Islet precursor cell (in vitro differentiated cells): ENCODE measurements at regions not wholly inside any gene's neighbourhood (a gene's known extent, or its start where the extent isn't known, plus 50 kb on each side); places are given as distances from the start of the nearest gene placed in this dataset.
A peak's percentile ranks its signal among the peaks of the same experiment; 100 is the strongest.
"Not testable (repeated sequence)": the region's sequence is repeated elsewhere in the genome, so short reads cannot be mapped to it uniquely, and the experiment has no call there.

Experiments used
- DNase-seq: peaks from one replicate; pipeline ENCODE4 v3.0.0-alpha.2; 2018

DNA sequence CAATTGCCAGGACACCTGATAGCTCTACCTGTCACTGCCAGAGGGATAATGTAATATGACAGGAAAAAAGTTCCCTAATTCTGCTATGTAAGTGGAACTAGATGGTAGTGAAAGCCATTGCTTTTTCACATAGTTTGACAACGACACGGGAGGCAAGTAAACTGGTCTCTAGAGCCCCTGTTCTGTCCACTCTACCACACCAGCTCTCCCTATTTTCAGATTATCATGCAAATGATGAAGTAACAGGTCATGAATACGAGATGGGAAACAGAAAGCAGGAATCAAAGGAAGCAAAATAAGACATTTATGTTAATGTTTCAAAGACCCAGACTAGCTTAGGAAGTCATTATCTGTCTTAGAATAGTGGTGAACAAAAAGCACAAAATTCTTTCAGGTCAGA, 56.2 kb downstream of the TAF11L14 start:
- no peak for DNase-seq

DNA sequence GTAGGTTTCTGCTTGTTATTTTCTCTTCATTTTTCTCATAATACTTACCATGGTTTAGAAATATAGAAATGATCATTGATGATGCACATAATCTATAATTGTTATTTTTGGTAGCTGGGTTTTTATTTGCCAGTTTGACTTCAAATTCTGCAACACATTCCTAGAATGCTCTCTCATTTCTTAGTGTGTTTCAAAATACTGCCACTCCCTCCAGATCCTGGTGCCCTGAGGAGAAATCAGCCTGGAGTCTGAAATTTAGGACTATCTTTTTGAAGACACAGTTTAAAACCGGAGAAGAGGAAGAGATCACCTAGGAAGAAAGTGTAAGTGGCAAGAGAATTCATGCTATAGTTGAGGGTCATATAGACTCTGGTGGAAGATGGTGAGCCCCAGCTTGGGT, 57.5 kb downstream of the TAF11L14 start:
- DNase-seq = no peak

DNA sequence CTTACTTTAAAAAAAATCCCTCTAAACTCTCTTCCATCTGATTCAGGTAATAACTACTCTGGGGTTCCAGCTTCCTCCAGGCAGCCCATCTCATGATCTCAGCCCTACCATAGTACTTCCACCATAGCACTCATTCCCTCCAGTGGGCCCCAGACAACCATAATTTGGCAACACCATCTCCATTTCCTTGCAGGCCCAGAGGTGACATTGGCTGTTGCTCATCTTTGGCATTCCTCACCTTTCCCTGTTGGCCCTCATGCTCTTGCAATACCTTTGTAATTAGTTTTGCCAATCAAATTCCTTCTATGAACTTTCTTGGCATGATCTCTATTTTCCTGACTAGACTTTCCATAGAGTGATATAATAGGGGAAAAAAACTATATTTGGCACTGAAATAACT, 60.1 kb downstream of the TAF11L14 start:
- no peak for DNase-seq

DNA sequence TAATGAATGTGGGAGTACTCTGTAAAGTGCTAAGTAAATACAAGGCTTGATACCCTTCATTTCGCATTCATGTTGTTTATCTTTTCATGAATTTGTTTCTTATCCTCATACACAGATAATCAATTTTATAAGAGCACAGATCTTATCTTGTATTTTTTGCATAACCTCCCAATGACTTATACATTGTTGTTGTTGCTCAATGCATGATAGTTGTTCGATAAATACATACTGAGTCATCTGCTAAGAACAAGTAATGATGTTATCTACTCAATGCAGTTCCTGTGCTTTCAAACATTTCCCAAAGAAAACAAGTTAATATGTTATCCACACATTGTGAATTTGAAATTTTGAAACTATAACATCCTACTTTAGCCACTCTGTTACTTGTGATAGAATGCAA, 60.7 kb downstream of the TAF11L14 start:
- no peak for DNase-seq

DNA sequence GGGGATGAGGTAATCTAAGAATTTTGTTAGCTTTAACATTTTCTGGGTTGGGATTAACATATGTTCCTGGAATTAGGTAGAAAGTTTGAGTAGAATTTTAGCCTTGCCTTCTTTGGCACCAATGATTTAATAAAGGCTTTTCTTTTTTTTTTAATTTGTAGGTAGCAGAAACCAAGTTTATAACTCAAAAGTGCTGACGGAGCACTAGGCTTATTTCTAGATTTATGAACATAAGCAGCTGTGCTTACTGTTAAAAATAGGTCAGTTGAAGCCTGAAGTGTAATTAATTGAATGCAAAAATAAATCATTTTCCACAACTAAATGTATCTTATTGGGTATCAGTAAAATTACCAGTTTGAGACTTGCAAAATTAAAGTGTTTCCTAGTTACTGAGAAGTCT, 62.4 kb downstream of the TAF11L14 start:
- no peak for DNase-seq

DNA sequence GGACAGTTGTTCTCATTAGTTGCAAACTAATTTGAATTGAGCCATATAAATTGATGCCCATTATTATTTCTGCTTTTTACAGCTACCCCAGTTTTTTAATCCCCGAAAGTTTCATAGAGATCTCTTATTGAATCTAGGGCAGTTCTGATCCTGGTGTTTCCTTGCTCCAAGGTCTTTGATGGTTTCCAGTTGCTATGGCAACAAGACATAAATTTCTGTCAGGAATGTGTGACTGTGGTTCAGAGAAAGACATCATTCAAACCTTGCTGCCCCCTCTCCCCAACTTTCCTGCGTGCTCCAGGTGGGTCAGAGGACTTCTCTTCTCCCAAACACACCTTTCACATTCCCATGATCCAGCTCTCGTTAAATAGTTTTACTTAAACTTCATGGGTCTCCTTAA, 63.4 kb downstream of the TAF11L14 start:
- no peak for DNase-seq

DNA sequence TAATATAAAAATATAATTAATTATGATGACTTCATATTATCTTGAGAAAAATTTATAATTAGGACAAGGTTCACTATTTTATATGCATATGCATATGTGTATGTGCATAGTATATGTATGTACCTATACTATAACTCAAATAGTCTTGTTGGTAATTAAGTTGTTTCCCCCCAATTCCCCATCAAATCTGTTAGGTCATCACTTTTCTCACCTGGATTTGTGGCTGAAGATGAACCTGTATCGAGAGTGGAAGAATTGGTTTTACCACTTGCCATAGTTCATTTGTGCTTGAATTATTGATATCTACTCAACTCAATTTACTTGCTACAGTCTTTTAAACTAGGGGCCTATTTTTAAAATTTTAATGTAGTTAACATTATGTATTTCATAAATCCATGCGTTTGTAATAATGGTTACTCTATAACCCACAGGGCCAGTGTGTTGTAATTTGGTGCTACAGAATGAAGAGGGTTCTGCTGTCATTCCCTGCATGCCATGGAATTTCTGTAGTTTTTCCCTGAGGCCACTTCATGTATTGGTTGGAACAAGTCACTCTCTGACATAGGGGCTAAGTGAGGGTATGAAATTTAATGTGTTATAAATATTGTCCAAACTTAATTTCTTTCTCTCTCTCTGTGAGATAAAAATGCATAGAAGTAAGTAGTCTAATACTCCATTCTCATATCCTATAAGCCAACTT, 74.9 kb downstream of the TAF11L14 start:
- no peak for DNase-seq

DNA sequence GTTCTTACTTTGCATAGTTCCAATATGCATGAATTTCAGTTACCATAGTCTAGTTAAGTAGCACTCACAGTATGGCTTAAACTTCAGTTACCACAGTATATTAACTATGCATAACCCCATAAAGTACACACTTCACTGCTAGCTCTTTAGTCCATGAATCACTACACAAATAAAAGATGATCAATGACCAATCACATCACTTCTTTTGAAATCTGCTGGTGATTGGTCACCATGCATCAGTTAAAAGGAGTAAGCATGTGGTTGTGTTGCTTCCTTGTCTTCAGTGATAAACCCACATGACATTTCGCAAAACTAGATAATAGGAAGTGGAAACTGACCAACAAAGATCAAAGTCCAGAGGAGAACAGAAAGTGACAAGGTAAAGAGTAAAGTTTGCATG, 79.0 kb downstream of the TAF11L14 start:
- DNase-seq = no peak

DNA sequence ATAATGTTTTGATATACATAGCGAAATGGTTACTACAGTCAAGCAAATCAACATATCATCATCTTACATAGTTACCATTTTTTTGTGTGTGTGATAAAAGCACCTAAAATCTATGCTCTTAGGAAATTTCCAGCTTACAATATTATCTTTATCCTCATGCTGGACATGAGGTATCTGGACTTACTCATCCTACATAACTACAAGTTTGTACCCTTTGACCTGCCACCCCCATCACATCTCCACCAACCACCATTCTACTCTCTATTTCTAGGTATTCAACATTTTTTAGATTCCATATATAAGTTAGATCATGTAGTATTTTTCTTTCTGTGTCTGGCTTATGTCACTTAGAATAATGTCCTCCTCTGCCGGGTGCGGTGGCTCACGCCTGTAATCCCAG, 79.9 kb downstream of the TAF11L14 start:
- DNase-seq = no peak

DNA sequence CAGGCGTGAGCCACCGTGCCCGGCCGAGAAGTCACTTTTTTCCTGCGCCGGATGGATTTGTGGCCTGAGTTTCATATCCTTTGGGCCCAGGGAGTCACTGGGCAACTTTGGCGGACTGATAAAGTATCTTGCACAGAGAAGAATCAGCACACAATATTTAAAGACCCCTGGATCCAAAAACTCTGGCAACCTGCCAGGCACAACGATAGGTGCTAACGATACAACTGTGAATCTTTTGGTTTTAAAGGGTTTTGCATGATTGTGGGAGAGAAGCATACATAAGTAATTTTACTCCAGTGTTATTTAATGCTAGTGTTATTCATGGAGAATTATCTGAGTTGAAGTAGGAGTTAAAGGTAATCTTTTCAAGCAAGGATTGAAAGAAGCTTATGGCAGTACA, 85.3 kb downstream of the TAF11L14 start:
- DNase-seq = no peak

DNA sequence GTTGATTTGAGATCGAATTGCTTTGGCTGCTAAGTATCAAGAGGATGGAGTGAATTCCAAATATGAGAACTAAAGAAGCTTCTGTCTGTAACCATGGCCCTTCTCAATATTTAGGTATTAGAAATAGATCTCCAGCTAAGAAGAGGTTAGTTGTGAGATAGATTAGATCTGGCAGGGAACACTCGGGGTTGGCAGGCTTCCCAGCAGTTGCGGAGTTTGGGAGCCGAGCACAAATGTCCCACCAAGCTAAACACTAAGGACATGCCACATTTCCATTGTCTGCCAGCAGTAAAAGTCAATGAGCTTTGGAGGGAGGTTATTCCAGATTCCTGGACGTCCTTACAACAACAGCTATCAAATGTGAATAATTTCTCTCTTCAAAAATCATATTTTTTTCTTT, 85.8 kb downstream of the TAF11L14 start:
- no peak for DNase-seq

DNA sequence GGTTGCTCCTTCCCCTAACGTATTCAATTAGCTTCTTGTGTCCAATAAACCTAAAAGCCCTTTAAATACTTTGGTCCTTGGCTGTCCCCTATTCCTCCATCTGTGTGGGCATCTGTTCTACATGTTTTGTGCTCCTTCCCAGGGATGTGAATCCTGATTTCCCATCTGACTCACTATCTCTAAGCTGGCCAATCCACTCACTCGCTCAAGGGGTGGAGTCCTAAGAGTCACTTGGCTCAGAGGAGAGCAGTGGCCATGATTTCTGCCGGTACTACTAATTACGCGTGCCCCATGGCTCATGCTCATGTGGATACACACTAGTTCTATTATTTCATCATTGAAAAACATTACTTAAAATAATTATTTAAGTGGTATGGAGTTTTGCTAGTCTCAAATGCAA, 89.6 kb downstream of the TAF11L14 start:
- DNase-seq = no peak

DNA sequence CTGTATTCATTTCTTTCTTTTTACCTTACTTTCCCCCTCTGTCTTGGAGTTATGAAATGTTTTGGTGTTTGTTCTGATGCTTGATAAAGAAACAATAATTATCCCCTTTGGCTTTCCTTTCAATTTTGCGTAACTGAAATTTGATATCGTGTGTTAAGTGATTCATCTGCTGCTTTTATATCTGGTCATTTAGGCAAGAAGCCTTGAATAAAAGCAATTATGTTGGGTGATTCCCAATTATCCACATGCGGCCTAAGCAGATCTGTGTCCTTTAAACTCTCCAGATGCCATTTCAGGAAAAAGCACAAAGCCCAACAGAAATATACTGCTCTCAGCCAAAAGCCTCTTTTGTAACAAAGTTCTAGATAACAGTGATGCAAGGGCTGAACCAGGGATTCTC, 92.8 kb downstream of the TAF11L14 start:
- DNase-seq = no peak

DNA sequence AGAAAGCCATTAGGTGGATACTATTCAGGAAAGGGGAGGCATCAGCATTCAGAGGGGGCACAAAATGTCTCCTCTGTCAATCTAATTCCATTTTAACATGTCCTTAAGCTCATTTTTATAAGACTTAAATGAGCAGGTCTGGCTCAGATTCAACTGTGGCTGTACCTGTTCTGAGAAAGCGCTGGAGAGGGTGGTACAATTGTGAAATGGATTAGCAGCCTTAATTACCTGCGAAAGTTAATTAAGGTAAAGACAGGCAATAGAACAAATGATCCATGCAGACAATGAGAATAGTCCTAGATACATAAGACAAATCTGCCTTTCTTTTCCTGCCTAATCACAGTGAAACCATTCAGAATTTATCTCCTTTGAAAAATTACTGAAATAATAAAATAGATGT, 96.2 kb downstream of the TAF11L14 start:
- no peak for DNase-seq

DNA sequence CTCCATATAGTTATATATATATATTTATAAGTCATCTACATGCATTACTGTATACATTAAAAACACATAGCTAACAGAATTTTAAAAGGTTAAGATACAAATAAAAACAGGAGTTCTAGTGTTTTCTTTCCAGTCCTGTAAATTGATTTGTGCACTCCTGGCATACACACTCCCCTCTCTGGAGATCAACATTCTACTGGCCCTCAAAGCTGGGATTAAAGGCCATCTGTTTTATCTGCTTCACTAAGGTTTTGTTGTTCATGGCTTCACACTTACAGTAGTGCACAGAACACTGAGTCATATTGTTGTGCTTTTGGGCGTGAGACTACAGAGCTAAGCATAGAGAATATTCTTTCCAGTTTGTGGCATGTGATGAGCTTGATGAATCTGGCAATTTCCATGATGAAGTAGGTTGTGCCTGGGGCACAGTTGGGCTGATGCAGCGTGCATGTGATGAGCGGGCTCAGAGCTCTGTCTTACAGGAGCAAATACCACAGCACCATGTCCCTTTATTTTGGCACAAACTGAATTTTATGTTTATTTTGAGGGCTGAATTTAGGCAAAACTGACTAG, 98.2 kb downstream of the TAF11L14 start:
- DNase-seq = no peak

DNA sequence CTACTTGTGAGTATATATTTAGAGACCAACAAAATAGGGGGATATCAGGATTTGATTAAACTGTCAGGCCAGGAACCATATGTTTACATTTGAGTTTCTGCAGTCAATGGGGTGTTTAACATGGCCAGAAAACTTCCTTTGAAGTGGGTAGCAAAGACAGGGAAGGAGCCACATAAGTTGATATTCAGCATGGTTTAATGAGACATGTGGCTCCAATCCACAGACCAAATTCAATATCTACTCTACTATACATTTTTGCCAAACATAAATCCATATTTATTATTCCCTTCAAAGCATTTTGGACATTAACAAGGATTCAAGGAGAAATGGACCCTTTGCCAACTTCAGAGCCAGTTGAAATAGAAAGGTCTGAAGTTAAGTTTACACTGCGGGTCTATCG, 99.8 kb downstream of the TAF11L14 start:
- no peak for DNase-seq

DNA sequence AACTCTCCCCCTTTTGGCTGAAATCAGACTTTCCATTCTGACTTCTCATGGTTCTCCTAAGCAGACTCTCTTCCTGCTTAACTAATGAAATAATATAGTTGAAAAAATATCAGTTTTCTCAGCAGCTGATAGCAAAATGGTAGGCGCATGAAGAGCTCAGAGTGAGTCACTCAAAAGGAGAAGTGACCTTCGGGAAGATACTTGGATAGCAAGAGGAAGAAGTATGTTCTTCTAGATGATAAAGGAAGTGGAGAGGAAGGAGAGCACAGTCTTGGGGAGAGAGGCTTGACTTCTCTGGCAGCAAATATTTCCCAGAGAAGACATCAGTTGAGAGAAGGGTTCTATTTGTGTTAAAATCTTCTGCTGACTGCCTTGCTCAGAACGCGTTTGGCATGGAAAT, 101.5 kb downstream of the TAF11L14 start:
- no peak for DNase-seq

DNA sequence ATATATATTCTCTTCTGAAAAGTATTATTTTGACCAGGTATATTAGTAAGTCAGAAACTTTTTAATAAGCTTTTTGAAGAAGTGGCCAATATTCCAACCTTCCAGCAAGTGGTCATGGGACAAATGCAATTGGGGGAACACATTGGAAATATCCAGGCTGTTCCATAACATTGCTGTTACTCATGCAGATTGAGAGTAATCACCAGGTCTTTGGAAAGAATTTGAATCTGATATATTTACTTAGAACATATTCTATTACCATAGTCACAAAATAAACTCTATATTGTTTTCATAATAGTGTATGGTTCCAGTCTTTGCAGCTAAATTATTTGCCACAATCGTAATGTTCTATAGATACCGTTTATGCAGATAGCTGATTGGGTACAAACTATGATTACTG, 102.8 kb downstream of the TAF11L14 start:
- DNase-seq = no peak

DNA sequence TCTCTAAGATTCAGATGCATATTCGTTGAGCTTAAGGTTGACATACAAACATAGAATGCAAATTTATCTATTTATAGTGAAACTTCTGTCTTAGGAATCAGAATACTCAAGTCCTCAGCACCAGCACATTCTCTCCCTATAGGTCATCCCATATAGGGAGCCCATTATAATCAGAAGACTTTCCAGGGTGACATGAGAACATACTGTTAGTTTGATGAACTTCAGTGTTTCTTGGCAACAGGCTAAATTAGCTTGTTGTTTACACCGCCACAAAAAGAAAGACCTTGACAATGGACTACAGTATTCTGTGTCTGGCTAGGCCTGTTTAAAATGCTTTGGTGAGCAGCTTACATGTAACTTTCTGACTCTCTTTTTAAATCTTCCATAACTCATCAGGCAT, 104.2 kb downstream of the TAF11L14 start:
- DNase-seq = no peak

DNA sequence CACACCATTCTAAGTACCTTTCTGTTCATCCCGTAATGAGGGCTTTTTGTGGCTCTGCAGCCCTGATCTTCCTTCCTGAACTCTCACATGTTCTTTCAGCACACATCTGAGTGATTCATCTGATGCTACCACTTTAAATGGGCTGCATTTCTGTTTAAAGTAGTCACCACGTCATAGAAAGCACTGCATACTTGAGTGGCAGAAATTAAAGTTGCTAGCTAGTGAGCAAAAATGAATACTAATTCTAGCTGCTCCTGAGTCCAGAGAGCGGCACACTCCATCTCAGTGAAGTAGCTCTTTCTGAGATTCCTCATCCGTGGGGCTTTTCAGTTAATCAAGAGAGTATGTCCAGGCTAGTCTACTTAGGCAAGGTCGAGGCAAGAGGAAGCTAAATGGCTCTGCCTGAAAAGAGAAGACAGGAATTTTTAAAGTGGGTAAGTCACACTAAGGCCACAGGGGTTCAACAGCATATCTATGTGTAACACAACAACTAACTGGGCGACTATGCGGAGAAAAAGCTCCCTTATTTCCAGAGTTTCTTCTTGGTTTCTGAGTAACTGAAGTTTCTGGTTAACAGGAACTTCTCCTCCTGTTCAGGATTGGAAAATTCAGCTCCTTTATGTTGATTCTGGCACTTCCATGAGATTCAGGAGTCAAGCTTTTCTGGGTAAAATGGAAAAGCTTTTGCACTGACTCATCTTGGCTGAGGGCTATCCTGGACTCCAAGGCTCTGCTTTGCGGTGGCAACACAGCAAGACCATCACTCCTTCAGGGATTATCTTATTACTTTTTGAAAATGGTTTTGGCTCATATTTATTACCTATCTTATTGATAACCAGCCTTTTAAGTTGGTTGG, 109.5 kb downstream of the TAF11L14 start:
- DNase-seq = peak; percentile 67

DNA sequence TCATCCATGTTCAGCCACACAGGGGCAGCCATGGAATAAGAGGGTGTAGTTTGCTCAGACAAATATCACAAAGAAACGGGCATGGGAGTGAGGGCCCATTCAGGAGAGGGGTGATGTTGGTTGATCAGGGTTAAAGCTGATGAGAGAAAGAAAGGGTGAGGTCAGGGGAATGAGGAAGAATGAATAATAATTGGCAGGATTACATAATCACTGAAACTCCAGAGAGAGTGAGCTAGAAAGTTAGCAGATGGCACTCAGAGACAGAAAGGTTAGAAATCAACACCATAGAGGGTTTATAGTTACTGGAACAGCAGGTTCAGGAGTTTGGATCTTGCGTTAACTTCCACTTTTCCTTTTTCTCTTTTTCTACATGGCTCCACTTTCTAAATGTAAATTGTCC, 113.9 kb downstream of the TAF11L14 start:
- no peak for DNase-seq

DNA sequence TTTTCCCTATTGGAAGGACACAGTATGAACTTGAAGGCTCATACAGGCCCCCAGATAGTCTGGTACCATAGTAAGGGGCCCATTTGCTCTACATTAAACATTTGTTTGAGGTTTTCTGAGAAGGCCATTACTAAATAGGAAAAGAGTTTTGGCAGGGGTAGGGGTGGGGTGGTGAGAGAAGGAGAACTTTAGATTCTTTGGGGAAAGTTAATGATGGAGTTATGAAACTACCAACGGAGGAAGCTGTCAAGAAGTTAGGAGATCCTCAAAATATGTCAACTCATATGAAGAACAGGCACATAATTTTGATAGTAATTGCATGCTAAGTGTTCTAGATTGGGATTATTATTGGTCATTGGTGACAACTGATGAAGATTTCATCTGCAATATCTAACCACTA, 114.7 kb downstream of the TAF11L14 start:
- no peak for DNase-seq

DNA sequence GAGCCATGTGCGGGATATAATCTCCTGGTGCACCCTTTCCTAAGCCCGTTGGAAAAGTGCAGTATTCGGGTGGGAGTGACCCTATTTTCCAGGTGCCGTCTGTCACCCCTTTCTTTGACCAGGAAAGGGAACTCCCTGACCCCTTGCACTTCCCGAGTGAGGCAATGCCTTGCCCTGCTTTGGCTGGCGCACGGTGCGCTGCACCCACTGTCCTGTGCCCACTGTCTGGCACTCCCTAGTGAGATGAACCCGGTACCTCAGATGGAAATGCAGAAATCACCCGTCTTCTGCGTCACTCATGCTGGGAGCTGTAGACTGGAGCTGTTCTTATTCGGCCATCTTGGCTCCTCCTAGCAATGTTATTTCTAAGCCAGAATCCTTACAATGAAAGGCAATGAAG, 121.1 kb downstream of the TAF11L14 start:
- DNase-seq = not testable (repeated sequence)

DNA sequence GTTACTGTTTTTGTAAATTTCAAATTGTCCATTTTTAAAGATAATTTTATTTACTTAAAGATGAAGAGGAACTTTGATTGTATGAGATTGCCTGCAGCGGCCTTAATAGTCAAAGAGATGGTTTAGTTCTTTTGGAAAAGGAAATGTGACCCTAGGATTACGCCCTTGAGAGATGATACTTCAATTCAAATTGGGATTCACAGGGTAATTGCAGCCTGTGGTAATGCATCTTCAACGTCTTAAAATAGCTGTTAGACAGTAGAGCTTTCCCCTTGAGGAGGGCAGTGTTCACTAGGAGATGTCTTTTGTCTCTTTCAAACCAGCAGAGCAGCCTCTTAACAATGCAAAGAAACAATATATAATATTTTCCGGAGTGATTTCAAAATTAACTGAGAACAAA, 127.1 kb downstream of the TAF11L14 start:
- no peak for DNase-seq
